SK-MEL-5 (cell line): ENCODE measurements at regions not wholly inside any gene's neighbourhood (a gene's known extent, or its start where the extent isn't known, plus 50 kb on each side); places are given as distances from the start of the nearest gene placed in this dataset.
"Not testable (repeated sequence)": the region's sequence is repeated elsewhere in the genome, so short reads cannot be mapped to it uniquely, and the experiment has no call there.

Experiments
- DNase-seq: peaks from one replicate; pipeline ENCODE4 v3.0.0-alpha.2; 2016; ENCODE audit warnings: low read depth, low spot score
- in situ Hi-C: cut with HindIII; loops from 2 replicates; pipeline ENCODE4 v1.10.0; 2016; ENCODE audit warnings: low sequenced_read_pairs, high pct_unique_total_duplicates, low pct_unique_long_range_greater_than_20kb

DNA sequence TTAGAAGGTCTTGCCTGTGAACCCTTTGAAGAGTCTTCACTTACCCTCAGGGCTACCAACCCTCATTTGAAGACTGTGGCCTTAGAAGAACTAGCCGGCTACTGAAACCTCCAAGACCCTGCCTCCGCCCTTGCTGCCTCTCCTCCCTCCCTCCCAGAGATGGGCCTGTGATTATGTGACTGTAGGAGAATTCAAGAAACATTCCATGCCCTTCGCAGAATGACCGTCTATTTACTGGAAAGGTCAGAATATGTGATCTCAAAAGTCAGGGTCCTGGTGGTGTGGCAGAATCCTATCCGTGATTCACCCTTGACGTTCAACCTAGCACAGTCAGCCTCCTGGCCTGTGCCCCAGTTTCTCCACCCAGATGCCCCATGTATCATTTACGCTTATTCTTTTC, 109.6 kb downstream of the CTNND1 start:
- DNase-seq, result no peak
- in situ Hi-C loops, result no loop called here

DNA sequence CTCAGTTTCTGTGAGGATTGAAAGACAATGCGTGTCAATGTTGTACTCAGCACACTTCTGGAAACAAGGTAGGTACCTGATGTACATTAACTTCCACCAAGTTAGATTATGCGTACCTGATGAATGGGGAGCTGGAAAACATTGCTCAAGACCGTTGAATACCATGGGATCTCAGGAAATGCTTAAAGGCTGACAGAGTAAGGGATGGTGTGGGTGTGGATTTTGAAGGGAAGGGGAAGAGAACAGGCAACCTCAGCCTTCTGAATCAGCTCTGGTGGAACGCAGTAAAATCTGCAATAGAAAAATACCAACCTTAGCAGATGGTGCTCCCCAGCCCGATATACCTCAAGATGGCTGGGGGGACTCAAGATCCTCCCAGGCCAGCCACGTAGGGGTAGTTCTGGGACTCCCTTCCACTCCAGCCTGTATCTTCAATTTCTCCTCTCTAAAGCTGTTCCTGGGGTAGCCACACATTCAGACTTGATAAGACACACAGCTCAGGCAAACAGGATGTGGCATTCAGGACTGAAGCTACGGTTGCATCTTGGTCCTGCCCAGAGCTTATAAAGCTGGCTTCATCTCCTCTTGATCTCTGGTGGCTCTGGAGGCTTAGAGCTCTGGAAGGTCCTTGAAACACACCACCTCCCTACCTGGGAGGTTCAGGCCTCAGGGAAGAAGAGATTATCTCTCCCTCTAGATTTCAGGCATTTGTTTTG, 111.8 kb downstream of the CTNND1 start:
- in situ Hi-C loops, result no loop called here
- DNase-seq, result no peak

DNA sequence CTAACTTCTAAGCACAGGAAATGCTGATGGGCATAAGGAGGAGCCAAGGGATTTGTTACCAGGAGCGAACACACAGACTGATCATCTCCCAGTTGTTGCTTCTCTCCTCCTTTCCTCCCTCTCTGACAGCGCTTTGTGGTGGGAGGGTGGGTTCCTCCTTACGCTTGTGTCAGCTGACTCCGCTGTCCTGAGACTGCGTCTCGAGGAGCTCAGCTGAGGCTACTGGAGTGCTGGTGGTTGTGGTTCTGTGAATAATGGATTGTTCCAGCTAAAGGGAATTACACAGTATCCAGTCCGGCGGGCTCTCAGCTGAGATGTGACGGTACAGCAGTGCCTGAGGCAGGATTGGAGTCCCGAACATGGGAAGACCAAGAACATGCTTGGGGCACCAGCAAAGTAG, 113.4 kb downstream of the CTNND1 start:
- DNase-seq, result peak; percentile 99
- in situ Hi-C loops, result no loop called here

DNA sequence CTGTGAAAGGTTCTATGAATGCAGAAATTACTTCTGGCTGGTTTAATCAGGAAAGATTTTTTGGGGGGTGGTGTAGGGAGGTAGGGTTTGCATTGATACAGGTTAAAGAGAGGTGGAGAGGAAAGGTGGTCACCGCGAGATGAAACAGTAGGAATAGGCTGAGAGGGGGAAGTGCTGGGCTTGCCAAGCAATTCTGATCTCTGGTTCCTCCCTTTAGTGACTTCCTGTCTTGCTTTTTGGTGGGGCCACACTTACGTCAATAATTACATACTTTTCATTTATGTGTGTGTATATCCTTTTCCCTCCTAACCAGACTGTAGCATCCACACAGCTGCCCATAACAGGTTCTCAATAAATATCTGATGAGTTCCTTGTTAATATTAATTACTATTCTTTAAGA, 120.0 kb downstream of the CTNND1 start:
- in situ Hi-C loops, result no loop called here

GRCh38 chr11:57883630-57884029, 122.0 kb downstream of the CTNND1 start:
- DNase-seq, result no peak
- in situ Hi-C loops, result no loop called here

More for the DNA sequence above, 120.0 kb downstream of the CTNND1 start:
- no peak for DNase-seq

GRCh38 chr11:57885298-57886050, 123.9 kb downstream of the CTNND1 start:
- in situ Hi-C loops, result no loop called here
- peak; percentile 17 for DNase-seq

- no peak for DNase-seq
- in situ Hi-C loops, result no loop called here
Measured at GRCh38 chr11:57888386-57888785, 126.8 kb downstream of the CTNND1 start.

- DNase-seq, result no peak
Measured at GRCh38 chr11:57890521-57890920, 128.9 kb downstream of the CTNND1 start.

DNA sequence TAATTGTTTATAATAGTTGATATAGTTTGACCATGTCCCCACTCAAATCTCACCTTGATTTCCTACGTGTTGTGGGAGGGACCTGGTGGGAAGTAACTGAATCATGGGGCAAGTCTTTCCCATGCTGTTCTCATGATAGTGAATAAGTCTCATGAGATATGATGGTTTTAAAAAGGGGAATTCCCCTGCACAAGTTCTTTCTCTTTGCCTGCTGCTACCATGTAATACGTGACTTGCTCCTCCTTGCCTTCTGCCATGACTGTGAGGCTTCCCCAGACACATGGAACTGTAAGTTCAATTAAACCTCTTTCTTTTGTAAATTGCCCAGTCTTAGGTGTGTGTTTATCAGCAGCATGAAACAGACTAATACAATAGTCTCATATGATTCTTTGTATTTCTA, 130.5 kb upstream of the OR9Q1 start:
- in situ Hi-C loops, DNase-seq: not testable (repeated sequence)

More at GRCh38 chr11:57890521-57890920, 128.9 kb downstream of the CTNND1 start:
- in situ Hi-C loops, result no loop called here

GRCh38 chr11:57896361-57897145, 127.1 kb upstream of the OR9Q1 start:
- in situ Hi-C loops, result no loop called here
- no peak for DNase-seq

DNA sequence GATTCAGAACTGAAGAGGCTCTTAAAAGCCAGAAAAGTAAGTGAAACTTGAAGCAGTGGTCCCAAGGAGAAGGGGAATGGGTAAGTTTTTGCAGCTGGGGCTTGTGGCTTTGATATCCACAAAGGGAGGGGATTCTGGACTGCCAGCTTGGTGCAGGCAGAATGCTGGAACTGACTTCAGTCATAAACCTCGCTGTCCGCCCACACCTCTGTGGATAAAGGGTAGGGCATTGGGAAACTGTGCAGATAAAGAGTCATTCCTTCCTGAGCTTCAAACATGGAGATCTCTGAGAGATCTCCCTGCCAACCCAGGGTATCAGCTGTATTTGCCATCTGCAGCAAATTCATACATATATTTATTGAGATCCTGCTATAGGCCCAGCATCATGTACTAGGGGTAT, 124.3 kb upstream of the OR9Q1 start:
- DNase-seq, result no peak
- in situ Hi-C loops, result no loop called here

- DNase-seq, result no peak
- in situ Hi-C loops, result no loop called here
Measured at GRCh38 chr11:57900320-57900719, 123.4 kb upstream of the OR9Q1 start.

DNA sequence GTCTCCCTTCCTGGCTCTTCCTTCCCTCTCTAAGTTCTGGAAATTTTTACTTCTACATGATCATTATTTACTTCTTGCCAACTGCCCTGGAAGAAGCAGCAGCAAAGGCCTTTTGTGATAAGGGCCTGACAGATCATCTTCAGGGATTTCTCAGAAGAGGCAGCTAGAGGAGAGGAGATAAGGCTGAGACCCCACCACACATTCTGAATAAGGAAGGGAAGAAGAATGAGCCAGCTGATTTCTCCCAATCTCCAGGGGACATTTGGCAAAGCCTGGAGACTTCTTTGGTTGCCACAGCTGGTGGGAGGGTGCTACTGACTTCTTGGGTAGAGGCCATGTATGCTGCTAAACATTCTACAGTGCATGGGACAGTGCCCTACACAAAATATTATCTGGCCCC, 122.4 kb upstream of the OR9Q1 start:
- in situ Hi-C loops, result no loop called here
- no peak for DNase-seq

GRCh38 chr11:57901756-57902155, 121.9 kb upstream of the OR9Q1 start:
- in situ Hi-C loops, result no loop called here
- no peak for DNase-seq

DNA sequence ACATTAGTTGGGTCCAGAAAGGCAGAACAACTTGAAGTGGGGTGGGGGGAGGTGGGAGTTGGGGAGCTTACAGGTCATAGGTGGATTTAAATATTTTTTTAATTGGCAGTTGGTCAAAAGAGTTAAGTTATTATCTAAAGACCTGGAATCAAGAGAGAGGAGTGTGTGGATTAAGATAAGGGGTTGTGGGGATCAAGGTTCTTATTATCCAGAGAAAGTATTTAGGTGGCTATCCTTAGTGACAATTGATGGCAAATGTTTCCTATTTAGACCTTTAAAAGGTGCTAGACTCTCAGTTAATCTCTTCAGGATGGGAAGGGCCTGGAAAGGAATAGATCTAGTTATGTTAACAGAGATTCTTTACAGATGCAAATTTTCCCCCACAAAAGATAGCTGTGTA, 120.7 kb upstream of the OR9Q1 start:
- in situ Hi-C loops, result no loop called here
- no peak for DNase-seq

GRCh38 chr11:57903441-57904123, 120.1 kb upstream of the OR9Q1 start:
- in situ Hi-C loops, result no loop called here

GRCh38 chr11:57904376-57904775, 119.3 kb upstream of the OR9Q1 start:
- in situ Hi-C loops, result no loop called here
- no peak for DNase-seq

More at GRCh38 chr11:57903441-57904123, 120.1 kb upstream of the OR9Q1 start:
- no peak for DNase-seq

- no peak for DNase-seq
- in situ Hi-C loops, result no loop called here
Measured at GRCh38 chr11:57905439-57905838, 118.2 kb upstream of the OR9Q1 start.
